Stimulated activated CD8-positive, alpha-beta memory T cell treated with anti-CD3 and anti-CD28 coated beads, Interleukin-15, amount 100 ng/mL, for 1 hour (primary cell): ENCODE measurements at regions not wholly inside any gene's neighbourhood (a gene's known extent, or its start where the extent isn't known, plus 50 kb on each side); places are given as distances from the start of the nearest gene placed in this dataset.
"Not testable (repeated sequence)": the region's sequence is repeated elsewhere in the genome, so short reads cannot be mapped to it uniquely, and the experiment has no call there.

Experiments
- DNase-seq: peaks from one replicate; pipeline ENCODE4 v3.0.0-alpha.2; 2020; ENCODE audit warnings: low read depth

DNA sequence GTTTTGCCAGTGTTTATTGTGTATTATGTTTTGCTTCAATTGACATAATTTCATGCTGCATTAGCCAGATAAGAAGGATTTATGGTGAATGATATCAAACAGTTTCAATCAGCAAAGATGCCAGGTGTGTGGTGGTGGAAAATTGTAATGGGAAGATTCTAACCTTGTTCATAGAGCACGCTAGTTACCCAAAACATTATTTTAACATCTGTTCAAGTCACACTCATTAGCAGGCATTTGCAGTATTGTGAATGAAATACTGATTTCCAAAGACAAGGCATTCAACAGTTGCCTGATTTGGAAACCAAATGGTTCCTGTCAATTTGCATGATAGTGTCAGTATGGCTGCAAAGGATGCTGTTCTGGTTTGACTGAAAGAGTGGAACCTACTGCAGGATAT is 129.7 kb downstream of the EPC1 start:
- no peak for DNase-seq

DNA sequence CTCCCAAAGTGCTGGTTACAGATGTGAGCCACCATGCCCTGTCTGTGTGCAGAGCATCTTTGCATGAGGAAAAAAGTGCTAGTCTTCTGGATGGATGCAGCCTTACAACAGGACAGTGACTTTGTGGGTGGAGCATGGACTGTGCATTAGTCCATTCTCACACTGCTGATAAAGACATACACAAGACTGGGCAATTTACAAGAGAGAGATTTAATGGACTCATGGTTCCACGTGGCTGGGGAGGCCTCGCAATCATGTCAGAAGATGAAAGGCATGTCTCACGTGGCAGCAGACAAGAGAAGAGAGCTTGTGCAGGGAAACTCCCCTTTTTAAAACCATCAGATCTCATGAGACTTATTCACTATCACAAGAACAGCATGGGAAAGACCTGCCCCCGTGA is 133.1 kb downstream of the EPC1 start:
- not testable (repeated sequence) for DNase-seq

DNA sequence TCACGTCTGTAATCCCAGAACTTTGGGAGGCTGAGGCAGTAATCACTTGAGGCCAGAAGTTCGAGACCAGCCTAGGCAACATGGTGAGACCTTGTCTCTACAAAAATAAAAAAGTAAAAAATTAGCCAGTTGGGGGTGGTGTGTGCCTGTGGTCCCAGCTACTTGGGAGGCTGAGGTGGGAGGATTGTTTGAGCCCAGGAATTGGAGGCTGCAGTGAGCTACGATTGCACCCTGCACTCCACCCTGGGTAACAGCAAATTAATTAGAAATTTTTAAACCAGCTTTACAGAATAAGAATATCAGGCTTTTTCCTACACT is 136.0 kb downstream of the EPC1 start:
- no peak for DNase-seq

DNA sequence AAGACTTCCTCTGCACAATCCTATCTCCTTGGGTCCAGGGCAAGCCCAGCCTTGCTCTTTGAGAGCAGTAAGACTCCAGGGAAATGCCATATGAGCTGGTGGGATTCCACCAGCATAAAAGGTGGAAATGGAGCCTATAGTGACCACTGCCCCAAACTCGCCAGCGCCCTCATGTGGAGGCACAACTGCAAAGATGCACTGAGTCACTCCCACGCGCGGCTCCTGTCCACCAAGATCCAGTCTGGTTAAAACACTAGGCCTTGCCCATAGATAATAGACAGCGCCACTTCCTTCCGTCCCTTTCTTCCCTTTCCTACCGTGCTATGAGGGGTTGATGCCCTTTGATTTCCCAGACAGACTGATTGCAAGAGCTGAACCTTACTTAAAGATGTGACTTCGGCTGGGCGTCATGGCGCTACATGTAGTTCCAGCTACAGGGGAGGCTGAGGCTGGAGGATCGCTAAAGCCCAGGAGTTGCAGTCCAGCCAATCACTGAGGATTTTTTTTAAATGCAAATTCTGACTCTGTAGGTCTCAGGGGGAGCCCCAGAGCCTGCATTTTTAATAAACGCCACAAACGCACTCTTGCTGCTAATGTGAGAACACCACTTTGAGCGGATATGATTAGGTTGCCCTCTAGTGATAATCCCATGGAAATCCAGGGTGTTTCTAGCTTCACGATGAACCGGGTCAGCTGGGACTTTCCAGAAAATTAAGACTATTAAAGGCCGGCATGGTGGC is 136.5 kb downstream of the EPC1 start:
- no peak for DNase-seq

DNA sequence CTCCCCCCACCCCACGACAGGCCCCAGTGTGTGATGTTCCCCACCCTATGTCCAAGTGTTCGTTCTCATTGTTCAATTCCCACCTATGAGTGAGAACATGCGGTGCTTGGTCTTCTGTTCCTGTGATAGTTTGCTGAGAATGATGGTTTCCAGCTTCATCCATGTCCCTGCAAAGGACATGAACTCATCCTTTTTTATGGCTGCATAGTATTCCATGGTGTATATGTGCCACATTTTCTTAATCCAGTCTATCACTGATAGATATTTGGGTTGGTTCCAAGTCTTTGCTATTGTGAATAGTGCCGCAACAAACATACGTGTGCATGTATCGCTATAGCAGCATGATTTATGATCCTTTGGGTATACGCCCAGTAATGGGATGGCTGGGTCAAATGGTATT is 139.0 kb downstream of the EPC1 start:
- DNase-seq, result not testable (repeated sequence)

DNA sequence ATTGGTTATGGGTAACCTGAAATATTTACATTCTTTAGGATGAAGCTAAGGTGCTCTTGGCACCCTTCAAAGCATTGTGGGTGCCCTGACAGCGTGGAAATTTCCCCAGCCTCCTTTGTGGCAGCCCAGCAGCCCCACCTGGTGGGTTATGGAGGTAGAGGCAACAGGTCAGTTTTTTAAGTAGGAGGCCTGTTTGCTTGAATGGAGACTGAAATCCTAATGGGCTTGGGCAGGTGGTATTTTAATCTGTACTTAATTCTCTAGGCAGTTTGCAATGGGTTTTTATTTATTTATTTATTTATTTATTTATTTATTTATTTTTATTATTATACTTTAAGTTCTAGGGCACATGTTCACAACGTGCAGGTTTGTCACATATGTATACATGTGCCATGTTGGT is 139.4 kb downstream of the EPC1 start:
- peak; percentile 32 for DNase-seq

DNA sequence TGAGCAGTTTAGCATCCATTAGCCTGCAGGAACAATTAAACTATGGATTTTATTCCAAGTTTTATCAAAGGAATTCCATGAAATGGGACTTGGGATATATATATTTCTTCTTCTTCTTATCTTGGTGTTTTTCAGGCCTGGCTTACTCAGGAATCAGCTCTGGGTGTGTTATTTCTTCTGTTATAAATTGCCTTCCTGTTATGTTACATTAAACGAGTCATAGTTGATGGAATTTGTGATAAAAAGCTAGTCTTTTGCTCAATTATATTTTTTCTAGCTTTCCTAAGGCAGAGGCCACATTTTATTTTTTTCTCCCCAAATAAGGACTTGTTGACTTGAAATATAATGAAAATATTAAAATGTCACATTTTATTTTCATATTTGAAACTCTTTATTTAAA is 141.3 kb downstream of the EPC1 start:
- DNase-seq, result no peak

DNA sequence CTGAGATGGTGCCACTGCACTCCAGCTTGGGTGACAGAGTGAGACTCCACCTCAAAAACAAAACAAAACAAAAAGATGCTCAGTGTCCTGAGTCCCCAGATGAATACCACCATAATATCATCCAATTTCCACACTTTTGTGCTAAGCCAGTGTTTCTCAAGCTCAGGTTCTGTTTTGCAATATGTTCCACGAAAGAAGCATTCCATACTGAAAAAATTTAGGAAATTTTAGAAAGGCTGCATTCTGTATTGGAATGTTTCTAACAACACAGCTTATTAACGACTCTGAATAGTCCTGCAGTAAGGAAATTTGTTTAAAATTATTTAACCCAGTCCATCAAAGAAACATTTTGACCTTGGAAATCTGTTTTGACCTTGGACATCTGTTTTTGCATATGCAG is 142.4 kb downstream of the EPC1 start:
- DNase-seq, result no peak

DNA sequence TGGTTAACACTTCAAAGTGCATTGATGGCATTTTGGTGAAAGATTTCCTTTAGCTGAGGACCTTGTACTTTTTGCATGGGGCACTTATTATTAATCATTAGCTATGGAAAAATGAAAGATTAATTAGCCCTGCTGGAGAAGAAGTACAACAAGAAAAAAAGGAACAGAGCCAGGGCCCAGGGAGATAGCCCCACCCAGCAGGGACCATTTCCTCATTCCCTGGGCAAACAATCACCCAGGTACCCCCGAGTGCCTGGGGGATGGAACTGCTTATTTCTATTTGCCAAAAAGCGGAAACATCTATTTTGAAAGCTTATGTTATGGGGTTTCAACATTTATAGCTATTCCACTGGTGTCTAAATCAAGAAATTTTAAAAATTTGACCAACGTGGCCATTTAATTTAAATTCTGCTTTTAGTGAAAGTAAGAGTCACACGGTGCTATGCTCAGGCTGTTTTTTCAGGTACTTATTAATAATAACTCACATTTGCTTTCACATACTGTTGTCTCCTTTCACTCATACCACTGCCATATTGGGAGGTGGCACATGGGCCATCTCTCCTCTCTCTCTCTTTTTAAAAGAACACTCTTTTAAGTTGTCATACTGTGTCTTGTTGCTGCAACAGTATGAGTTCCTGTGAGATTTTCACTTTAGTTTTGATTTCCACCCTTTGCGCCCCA is 143.6 kb upstream of the KIF5B start:
- DNase-seq, result no peak

DNA sequence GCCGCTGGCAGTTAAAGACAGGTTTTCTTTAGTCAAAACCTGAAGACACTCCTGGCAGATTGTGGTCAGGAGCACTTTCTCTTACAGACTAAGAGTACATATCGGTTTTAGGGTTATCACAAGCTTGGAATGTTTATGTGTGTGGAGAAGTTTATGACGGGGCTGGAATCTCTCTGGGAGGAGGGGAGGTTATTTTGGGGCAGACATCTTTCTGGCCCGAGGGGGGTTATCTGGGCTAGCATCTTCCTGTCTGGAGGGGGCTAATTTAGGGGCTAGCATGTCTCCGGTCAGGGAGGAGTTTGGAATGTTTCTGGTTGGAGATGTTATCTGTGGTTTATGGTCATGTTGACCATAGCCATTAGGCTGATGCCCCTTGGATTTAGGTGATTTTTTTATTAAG is 141.2 kb upstream of the KIF5B start:
- no peak for DNase-seq

DNA sequence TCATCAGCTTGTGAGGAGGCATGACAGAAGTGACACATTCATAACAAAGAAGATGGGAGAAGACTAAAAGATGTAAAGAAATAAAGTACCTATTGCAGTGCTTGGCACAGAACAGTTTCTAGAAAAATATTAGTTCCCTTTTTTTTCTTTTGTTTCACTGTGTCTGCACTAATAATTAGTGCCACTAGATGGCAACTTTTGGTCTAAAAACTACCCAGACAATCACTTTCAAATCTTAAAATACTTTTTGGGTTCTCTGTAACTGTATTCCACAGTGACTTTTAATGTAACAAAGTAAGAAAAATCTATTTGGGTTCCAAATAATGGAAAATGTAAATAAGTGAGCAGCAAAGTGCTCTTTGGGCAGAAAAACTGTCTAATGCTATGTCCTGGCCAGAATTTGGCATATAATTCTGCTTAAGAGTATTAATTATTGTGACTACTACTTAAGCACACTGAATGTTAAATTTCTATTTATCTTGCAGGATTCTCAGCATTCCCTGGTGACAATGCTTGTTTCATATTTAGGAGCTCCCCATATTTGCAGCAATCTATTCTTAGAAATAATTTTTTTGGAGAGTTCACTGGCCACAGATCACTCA is 134.8 kb upstream of the KIF5B start:
- DNase-seq, result no peak

DNA sequence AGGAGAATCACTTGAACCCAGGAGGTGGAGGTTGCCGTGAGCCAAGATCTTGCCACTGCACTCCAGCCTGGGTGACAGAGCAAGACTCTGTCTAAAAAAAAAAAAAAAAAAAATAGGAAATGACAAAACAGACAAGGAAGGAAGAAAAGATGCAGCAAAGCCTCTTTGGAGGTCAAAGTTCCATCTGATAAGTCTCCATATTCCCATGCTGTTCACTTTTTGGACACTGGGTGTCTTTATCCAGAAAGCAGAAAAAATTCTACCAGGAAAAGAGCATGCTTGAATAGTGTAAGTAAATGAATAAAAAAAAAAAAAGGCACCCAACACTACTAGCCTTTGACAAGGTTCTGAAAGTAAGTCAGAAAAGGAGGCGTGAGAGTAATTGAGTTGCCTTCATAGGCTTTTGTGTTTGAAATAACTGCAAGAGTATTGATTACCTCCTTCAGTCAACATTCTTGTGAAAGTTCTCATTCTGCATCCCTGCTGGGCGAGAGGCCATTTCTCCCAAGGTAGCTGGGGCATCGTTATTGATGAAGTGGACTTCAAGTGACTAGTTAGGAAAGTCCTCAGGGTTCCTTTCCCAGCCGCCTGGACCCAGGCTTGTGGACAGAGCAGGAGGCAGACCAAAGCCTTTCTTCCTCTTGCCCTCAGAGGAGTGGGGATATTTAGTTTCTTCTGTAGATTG is 133.3 kb upstream of the KIF5B start:
- no peak for DNase-seq

DNA sequence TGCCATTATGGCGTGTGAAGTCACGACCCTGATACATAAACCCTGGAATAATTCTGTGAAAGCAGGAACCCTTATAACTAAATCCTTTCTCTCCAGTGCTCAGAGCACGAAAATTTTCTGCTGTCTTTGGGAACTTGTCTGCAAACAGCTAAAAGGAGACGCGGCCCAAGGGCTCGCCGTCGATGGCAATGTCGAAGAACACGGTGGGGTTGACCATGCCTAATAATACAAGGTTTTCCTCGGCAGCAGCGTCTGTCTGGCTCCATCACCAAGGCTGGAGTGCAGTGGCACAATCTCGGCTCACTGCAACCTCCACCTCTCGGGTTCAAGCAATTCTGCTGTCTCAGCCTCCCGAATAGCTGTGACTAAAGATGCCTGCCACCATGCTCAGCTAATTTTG is 132.4 kb upstream of the KIF5B start:
- not testable (repeated sequence) for DNase-seq

DNA sequence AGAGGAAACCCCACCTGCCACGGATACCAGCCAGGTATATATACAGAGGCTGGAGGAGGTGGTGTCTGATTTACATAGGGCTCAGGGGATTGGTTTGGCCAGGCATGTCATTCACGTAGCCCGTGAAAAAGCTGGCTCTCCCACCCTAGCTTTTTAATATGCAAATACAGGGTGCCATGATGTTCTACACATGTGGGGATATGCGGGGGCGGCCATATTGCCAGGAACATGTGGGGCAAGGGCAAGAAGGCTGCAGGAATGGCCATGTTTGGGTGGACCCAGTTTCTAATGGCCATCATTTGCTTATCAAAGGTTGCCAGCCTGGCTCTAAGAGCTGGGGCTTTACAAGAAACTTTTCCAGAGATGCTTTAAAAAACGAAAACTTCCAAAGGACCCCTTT is 131.5 kb upstream of the KIF5B start:
- no peak for DNase-seq

DNA sequence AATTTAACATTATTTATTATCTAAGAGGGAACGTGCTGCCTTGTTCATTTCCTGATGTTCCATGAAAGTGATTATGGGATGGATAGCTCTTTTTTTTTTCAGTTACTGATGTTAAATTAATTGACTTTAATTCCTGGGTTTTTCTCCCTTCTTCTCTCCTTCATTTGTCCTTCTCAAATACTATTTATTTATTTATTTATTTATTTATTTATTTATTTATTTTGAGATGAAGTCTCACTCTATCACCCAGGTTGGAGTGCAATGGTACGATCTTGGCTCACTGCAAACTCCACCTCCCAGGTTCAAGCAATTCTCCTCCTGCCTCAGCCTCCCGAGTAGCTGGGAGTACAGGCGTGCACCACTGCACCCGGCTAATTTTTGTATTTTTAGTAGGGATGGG is 127.4 kb upstream of the KIF5B start:
- DNase-seq, result not testable (repeated sequence)

DNA sequence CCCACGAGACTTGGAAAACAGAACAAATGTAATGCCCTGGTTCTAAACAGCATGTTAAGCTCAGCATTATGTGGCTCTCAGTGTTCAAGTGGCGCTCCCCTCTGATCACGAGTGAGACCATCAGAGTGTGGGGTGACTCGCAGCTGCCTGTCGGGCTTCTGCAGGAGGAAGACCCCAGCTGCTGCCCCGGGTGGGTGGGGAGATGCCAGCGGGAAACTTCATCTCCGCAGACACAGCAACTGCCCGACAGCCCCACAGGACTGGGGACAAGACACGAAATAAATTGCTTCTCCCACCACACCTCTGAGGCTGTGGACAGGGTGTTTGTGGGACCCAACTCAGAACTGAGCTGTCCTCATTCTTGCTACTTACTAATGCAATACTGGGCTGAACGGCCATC is 126.3 kb upstream of the KIF5B start:
- no peak for DNase-seq

DNA sequence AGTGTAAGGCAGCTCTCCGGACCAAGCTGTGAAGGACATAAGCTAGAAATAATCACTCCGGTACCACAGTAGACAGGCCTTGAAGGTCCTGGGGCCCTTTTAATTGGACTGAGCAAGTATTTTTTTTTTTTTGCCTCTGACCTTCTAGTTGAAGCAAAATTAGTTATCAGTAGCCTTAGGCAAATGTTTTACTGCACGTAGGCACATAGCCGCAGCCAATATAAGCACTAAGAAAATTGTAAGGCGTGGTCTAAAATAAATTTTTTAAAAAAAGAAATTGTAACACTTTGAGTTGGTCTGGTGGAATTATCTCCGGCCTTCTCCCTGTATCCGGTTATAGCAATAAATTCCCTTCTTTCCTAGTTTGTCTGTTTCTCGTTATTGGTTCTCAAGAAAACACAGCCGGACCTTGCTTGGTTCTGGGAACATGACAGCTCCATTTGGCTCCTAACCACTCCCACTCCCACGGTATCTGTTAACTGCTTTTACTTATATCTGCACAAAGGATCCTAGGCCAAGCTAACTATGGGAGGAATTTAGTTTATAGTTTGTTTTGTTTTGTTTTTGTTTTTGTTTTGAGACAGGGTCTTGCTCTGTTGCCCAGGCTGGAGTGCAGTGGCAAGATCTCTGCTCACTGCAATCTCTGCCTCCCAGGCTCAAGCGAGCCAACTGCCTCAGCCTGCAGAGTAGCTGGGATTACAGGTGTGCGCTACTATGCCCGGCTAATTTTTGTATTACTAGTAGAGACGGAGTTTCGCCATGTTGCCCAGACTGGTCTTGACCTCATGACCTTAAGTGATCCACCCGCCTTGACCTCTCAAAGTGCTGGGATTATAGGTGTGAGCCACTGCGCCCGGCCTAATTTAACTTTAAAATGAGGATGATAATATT is 124.4 kb upstream of the KIF5B start:
- no peak for DNase-seq

DNA sequence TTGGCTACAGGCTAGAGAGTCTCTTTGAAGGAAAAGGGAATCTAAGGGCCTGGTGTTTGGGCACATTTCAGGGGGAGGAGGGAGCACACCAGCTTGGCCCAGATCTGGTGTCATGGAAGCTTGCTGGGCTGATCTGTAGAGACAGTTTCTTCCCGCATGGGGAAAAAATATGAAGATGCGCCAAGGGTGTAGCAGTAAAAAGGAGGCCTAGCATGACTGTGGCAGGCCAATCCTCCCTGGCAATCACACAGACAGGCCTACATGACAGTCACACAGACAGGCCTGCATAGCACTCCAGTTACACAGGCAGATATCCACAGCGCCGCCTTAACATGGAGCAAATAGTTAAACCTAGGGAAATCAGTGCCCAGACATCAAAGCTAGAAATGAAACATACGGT is 123.6 kb upstream of the KIF5B start:
- no peak for DNase-seq

DNA sequence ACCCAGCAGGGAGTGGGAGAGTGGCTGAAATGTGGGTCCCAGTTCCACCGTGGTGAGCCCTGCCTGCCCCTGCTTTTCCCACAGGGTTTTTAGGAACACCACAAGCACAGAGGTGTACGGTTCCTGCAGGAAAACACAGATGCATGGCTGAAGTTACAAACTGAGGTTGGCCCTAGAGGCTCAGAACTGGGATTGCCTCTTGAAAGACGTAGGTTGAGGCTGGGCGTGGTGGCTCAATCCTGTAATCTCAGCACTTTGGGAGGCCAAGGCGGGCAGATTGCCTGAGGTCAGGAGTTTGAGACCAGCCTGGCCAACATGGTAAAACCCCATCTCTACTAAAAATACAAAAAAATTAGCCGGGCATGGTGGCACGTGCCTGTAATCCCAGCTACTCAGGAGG is 121.4 kb upstream of the KIF5B start:
- DNase-seq, result not testable (repeated sequence)

DNA sequence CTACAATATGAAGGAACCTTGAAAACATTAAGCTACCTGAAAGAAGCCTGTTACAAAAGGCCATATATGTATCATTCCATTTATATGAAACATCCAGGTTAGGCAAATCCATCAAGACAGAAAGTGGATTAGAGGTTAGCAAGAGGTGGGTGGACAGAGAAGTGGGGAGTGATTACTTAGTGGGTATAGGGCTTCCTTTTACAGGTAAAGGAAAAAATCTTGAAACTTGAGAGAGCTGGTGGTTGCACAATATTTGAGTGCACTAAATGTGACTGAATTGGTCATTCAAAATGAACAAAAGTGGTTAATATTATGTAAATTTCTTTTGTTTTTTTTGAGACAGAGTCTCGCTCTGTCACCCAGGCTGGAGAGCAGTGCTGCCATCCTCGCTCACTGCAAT is 119.4 kb upstream of the KIF5B start:
- DNase-seq, result no peak

DNA sequence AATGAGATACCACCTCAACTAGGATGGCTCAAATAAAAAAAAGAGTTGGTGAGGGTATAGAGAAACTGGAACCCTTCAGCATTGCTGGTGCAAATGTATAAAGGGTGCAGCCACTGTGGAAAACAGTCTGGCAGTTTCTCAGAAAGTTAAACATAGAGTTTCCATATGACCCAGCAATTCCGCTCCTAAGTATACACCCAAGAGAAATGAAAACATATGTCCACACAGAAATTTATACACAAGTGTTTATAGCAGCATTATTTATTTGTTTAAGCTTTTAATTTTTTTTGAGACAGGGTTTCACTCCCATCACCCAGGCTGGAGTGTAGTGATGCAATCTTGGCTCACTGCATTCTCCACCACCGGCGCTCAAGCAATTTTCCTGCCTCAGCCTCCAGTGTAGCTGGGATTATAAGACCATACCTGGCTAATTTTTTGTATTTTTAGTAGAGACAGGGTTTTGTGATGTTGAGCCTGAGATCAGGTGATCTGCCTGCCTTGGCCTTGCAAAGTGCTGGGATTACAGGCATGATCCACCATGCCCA is 118.2 kb upstream of the KIF5B start:
- no peak for DNase-seq

DNA sequence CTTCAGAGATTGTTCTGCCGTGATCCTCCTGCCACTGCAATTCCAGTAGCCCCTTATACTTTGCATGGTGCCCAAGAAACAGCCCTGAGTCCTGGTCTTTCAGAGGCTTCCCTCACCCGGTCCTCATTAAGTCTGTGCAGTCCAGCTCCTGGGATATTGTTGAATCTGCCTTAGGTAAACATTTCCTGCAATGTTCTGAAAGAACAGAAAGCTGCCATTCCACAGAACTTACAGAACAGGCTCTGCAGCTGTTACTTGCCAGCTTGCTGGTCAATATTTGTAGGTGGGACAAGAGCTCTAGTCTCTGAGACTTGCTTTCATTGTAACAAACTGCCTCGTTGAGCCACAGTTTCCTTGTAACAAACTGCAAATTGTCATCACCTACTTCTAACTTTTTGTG is 115.0 kb upstream of the KIF5B start:
- DNase-seq, result no peak
